ENCODE measurements at regions not wholly inside any gene's neighbourhood (a gene's known extent, or its start where the extent isn't known, plus 50 kb on each side); places are given as distances from the start of the nearest gene placed in this dataset.

GRCh38 chr6:159324596-159324995 lies 155.4 kb downstream of the FNDC1 start:
- no peak overlapping the region for H3K4me3 ChIP-seq (ENCODE audit: insufficient read length, low read depth)
- no peak for TF ChIP-seq SUZ12 (IDR thresholded peaks at IDR 0.05; ENCODE audit: extremely low read depth, insufficient read depth, insufficient read length)
- no peak for TF ChIP-seq YY1 (IDR thresholded peaks at IDR 0.05; ENCODE audit: insufficient read depth, insufficient read length)
- TF ChIP-seq ZNF274 (IDR thresholded peaks at IDR 0.05; ENCODE audit: low read depth, low read length): no peak
- no peaks in the 10 kb centered on the region for H3K36me3 ChIP-seq (ENCODE audit: insufficient read depth, insufficient read length, low read length)
- DNase-seq (ENCODE audit: low read depth, low spot score): no peak
- no peaks in the 10 kb centered on the region for H3K4me1 ChIP-seq (ENCODE audit: insufficient read depth, insufficient read length)
- H3K9ac ChIP-seq (ENCODE audit: insufficient read length, low read depth): no peak overlapping the region
- no peaks in the 10 kb centered on the region for H3K27me3 ChIP-seq (ENCODE audit: insufficient read depth, insufficient read length)
- no peaks in the 10 kb centered on the region for H3K9me3 ChIP-seq (ENCODE audit: insufficient read depth, low read length)

Data from NT2/D1 (cell line).